ENCODE measurements at regions not wholly inside any gene's neighbourhood (a gene's known extent, or its start where the extent isn't known, plus 50 kb on each side); places are given as distances from the start of the nearest gene placed in this dataset.
A peak's percentile ranks its signal among the peaks of the same experiment; 100 is the strongest.

DNA sequence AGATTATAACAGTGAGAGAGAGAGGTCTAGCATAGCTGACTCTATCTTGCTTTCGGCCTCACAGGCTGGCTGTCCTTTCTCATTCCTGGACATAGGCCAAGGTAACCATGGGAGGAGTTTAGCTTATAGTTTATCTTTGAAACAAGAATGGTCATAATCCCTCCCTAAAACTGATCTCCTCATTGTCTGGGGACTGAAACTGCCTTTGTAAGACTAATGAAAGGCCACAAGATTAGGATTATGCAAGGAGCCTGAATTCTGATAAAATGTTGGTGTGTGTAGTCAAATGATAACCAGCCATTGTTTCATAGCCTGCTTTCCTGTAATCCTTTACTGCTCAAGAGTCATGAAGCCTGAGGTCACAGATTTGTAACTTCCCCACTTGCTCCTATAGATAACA lies 131.9 kb upstream of the LYPLAL1 start (continued):
- TF ChIP-seq, protein P1, sequence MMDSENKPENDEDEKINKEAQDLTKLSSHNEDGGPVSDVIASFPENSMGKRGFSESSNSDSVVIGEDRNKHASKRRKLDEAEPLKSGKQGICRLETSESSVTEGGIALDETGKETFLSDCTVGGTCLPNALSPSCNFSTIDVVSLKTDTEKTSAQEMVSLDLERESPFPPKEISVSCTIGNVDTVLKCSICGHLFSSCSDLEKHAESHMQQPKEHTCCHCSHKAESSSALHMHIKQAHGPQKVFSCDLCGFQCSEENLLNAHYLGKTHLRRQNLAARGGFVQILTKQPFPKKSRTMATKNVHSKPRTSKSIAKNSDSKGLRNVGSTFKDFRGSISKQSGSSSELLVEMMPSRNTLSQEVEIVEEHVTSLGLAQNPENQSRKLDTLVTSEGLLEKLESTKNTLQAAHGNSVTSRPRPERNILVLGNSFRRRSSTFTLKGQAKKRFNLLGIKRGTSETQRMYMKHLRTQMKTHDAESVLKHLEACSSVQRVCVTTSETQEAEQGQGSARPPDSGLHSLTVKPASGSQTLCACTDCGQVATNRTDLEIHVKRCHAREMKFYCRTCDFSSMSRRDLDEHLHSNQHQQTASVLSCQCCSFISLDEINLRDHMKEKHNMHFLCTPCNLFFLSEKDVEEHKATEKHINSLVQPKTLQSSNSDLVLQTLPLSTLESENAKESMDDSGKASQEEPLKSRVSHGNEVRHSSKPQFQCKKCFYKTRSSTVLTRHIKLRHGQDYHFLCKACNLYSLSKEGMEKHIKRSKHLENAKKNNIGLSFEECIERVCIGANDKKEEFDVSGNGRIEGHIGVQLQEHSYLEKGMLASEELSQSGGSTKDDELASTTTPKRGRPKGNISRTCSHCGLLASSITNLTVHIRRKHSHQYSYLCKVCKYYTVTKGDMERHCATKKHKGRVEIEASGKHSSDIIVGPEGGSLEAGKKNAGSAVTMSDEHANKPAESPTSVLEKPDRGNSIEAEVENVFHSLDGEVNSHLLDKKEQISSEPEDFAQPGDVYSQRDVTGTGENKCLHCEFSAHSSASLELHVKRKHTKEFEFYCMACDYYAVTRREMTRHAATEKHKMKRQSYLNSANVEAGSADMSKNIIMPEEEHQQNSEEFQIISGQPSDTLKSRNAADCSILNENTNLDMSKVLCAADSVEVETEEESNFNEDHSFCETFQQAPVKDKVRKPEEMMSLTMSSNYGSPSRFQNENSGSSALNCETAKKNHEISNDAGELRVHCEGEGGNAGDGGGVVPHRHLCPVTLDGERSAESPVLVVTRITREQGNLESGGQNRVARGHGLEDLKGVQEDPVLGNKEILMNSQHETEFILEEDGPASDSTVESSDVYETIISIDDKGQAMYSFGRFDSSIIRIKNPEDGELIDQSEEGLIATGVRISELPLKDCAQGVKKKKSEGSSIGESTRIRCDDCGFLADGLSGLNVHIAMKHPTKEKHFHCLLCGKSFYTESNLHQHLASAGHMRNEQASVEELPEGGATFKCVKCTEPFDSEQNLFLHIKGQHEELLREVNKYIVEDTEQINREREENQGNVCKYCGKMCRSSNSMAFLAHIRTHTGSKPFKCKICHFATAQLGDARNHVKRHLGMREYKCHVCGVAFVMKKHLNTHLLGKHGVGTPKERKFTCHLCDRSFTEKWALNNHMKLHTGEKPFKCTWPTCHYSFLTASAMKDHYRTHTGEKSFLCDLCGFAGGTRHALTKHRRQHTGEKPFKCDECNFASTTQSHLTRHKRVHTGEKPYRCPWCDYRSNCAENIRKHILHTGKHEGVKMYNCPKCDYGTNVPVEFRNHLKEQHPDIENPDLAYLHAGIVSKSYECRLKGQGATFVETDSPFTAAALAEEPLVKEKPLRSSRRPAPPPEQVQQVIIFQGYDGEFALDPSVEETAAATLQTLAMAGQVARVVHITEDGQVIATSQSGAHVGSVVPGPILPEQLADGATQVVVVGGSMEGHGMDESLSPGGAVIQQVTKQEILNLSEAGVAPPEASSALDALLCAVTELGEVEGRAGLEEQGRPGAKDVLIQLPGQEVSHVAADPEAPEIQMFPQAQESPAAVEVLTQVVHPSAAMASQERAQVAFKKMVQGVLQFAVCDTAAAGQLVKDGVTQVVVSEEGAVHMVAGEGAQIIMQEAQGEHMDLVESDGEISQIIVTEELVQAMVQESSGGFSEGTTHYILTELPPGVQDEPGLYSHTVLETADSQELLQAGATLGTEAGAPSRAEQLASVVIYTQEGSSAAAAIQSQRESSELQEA (IDR thresholded peaks at IDR 0.05; ENCODE audit: low read depth), result no peak
- TF ChIP-seq KAT8 (IDR thresholded peaks at IDR 0.05; ENCODE audit: low read depth) (no peak), ERF (CRISPR knock-in tag; IDR thresholded peaks at IDR 0.05) (no peak), OTX1 (CRISPR knock-in tag; IDR thresholded peaks at IDR 0.05) (no peak), BCOR (IDR thresholded peaks at IDR 0.05) (no peak), NCOA2 (IDR thresholded peaks at IDR 0.05; ENCODE audit: partially characterized antibody in 2 of 2) (no peak), POLR3A (IDR thresholded peaks at IDR 0.05; ENCODE audit: borderline replicate concordance, extremely low read depth, insufficient read depth, insufficient read length) (no peak), ATF7 (IDR thresholded peaks at IDR 0.05) (peak; percentile 40; the same call in 1 of the 2 replicates), SIX5 (IDR thresholded peaks at IDR 0.05; ENCODE audit: borderline replicate concordance in 1 of 2, insufficient read depth in 1 of 2, low read depth in 1 of 2, low read length in 2 of 2) (no peak), CBX5 (IDR thresholded peaks at IDR 0.05; ENCODE audit: borderline replicate concordance, low read depth) (no peak), C11orf30 (IDR thresholded peaks at IDR 0.05; ENCODE audit: low read depth) (no peak), TFAM (CRISPR knock-in tag; conservative IDR thresholded peaks at IDR 0.05) (no peak), ZSCAN29 (IDR thresholded peaks at IDR 0.05) (no peak), CREB1 (IDR thresholded peaks at IDR 0.05) (no peak), CREB1 (CRISPR knock-in tag; IDR thresholded peaks at IDR 0.05) (no peak), TEAD4 (IDR thresholded peaks at IDR 0.05; ENCODE audit: low read length) (peak; percentile 83), TEAD4 (CRISPR knock-in tag; IDR thresholded peaks at IDR 0.05; ENCODE audit: borderline replicate concordance) (no peak)
- TF ChIP-seq, protein P2, sequence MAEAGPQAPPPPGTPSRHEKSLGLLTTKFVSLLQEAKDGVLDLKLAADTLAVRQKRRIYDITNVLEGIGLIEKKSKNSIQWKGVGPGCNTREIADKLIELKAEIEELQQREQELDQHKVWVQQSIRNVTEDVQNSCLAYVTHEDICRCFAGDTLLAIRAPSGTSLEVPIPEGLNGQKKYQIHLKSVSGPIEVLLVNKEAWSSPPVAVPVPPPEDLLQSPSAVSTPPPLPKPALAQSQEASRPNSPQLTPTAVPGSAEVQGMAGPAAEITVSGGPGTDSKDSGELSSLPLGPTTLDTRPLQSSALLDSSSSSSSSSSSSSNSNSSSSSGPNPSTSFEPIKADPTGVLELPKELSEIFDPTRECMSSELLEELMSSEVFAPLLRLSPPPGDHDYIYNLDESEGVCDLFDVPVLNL (CRISPR knock-in tag; IDR thresholded peaks at IDR 0.05; ENCODE audit: low read depth), result no peak
- TF ChIP-seq, protein P3, sequence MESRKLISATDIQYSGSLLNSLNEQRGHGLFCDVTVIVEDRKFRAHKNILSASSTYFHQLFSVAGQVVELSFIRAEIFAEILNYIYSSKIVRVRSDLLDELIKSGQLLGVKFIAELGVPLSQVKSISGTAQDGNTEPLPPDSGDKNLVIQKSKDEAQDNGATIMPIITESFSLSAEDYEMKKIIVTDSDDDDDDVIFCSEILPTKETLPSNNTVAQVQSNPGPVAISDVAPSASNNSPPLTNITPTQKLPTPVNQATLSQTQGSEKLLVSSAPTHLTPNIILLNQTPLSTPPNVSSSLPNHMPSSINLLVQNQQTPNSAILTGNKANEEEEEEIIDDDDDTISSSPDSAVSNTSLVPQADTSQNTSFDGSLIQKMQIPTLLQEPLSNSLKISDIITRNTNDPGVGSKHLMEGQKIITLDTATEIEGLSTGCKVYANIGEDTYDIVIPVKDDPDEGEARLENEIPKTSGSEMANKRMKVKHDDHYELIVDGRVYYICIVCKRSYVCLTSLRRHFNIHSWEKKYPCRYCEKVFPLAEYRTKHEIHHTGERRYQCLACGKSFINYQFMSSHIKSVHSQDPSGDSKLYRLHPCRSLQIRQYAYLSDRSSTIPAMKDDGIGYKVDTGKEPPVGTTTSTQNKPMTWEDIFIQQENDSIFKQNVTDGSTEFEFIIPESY (CRISPR knock-in tag; IDR thresholded peaks at IDR 0.05), result no peak
- TF ChIP-seq, protein P4, sequence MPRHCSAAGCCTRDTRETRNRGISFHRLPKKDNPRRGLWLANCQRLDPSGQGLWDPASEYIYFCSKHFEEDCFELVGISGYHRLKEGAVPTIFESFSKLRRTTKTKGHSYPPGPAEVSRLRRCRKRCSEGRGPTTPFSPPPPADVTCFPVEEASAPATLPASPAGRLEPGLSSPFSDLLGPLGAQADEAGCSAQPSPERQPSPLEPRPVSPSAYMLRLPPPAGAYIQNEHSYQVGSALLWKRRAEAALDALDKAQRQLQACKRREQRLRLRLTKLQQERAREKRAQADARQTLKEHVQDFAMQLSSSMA (CRISPR knock-in tag; IDR thresholded peaks at IDR 0.05), result no peak
